HepG2 (cell line): ENCODE measurements at regions not wholly inside any gene's neighbourhood (a gene's known extent, or its start where the extent isn't known, plus 50 kb on each side); places are given as distances from the start of the nearest gene placed in this dataset.

ENCODE experiments used
- ATAC-seq: fragments of 200-7000 bp; cut with Tn5 transposase; 3 replicates; pipeline ENCODE4 v1.9.1; 2020; ENCODE audit warnings: mild to moderate bottlenecking, moderate library complexity
- BruUV-seq: library from RNA; stranded (reverse); fragments of 400-500 nt; replicated peaks from 2 replicates; lab custom pipeline; 2021; lab: Mats Ljungman, UMichigan
- CTCF ChIA-PET: fragments of 300-600 bp; formaldehyde crosslinking; extraction: SDS; loops from one replicate; lab custom pipeline; 2021; ENCODE audit warnings: low total read pairs, inconsistent platforms, low intra/inter-chr PET ratio; lab: Yijun Ruan, JAX
- POLR2A ChIA-PET: fragments of 350-600 bp; sonication (Branson Sonifier 250); formaldehyde crosslinking; loops from one replicate; lab custom pipeline; 2020; ENCODE audit warnings: antibody characterized with exemption, inconsistent platforms; lab: Yijun Ruan, JAX
- DNase-seq: peaks from one replicate; pipeline ENCODE4 v3.0.0-alpha.2; 2015; ENCODE audit warnings: low spot score
- FAIRE-seq: peaks from 3 replicates; lab custom pipeline; 2011; peaks lifted over from hg19 to GRCh38; lab: Jason Lieb, UNC
- H2AFZ ChIP-seq: one replicate; pipeline ENCODE4 v1.6.1; 2011; ENCODE audit warnings: low read length, inconsistent platforms
- H3K27ac ChIP-seq: fragments of 300-600 bp; 3 replicates; pipeline ENCODE4 v1.8.0; 2011; ENCODE audit warnings: mixed run types, mild to moderate bottlenecking, mixed read lengths, low read length, inconsistent platforms; ENCODE audit not compliant: insufficient read depth; ENCODE audit errors: extremely low read length
- H3K27me3 ChIP-seq, 2 experiments: fragments of 200-600 bp in 1 of 2; 2 replicates in 1 of 2; 3 replicates in 1 of 2; pipeline versions ENCODE4 v1.6.0 to v1.8.0; 2011; ENCODE audit warnings: low read length in 2 of 2, mild to moderate bottlenecking in 2 of 2, moderate library complexity in 2 of 2, inconsistent platforms in 1 of 2; ENCODE audit not compliant: insufficient read depth in 2 of 2, control insufficient read depth in 1 of 2
- H3K36me3 ChIP-seq, 2 experiments: fragments of 200-600 bp in 1 of 2; replicated peaks in 1 of 2; 2 replicates in 1 of 2; 3 replicates in 1 of 2; pipeline versions ENCODE4 v1.5.1 to v1.8.0; 2011; ENCODE audit warnings: low read length in 2 of 2, inconsistent platforms in 1 of 2; ENCODE audit not compliant: insufficient read depth in 2 of 2, control insufficient read depth in 1 of 2
- H3K4me1 ChIP-seq: 2 replicates; pipeline ENCODE4 v1.5.1; 2012; ENCODE audit warnings: low read length, inconsistent platforms; ENCODE audit not compliant: insufficient read depth
- H3K4me2 ChIP-seq: 2 replicates; pipeline ENCODE4 v1.6.0; 2011; ENCODE audit warnings: low read depth, low read length, inconsistent platforms
- H3K4me3 ChIP-seq, 3 experiments: fragments of 200-600 bp in 1 of 3; sonication (generic), shearing (Covaris generic) in 1 of 3; replicated peaks in 1 of 3; 2 replicates each; pipeline ENCODE4 v1.5.1; 2011 to 2016; ENCODE audit warnings: low read length in 3 of 3, inconsistent platforms in 2 of 3, low read depth in 2 of 3, mild to moderate bottlenecking in 2 of 3, control low read depth in 1 of 3, mixed read lengths in 1 of 3; ENCODE audit not compliant: insufficient read depth in 1 of 3
- H3K79me2 ChIP-seq: one replicate; pipeline ENCODE4 v1.6.1; 2011; ENCODE audit warnings: low read length, inconsistent platforms; ENCODE audit not compliant: insufficient read depth
- H3K9ac ChIP-seq: 2 replicates; pipeline ENCODE4 v1.6.0; 2011; ENCODE audit warnings: mild to moderate bottlenecking, low read depth, low read length, inconsistent platforms; ENCODE audit not compliant: insufficient read depth
- H3K9me3 ChIP-seq: 2 replicates; pipeline ENCODE4 v1.5.1; 2012; ENCODE audit warnings: mild to moderate bottlenecking, low read length
- H4K20me1 ChIP-seq: 2 replicates; pipeline ENCODE4 v1.6.0; 2011; ENCODE audit warnings: inconsistent platforms, mild to moderate bottlenecking, low read length, moderate library complexity; ENCODE audit not compliant: insufficient read depth
- MAFG ChIP-seq: sonication (generic); formaldehyde crosslinking; IDR thresholded peaks from 2 replicates; pipeline ENCODE4 v1.5.1; 2020; ENCODE audit warnings: mild to moderate bottlenecking, missing genetic modification reagents
- POLR2AphosphoS2 ChIP-seq: IDR thresholded peaks from 2 replicates; pipeline ENCODE4 v1.6.1; 2011; ENCODE audit warnings: low read depth, low read length, improper control_type of control experiment
- RAD21 ChIP-seq: fragments of 450-650 bp; formaldehyde crosslinking; IDR thresholded peaks from 2 replicates; pipeline ENCODE4 v1.5.0; 2020; ENCODE audit warnings: mild to moderate bottlenecking
- SALL2 ChIP-seq: sonication (generic); formaldehyde crosslinking; IDR thresholded peaks from 2 replicates; pipeline ENCODE4 v1.8.1; 2023; ENCODE audit warnings: mild to moderate bottlenecking, missing genetic modification reagents, inconsistent platforms
- SATB2 ChIP-seq: sonication (generic); formaldehyde crosslinking; IDR thresholded peaks from 2 replicates; pipeline ENCODE4 v1.5.0; 2020; ENCODE audit warnings: missing genetic modification reagents
- SPEN ChIP-seq: sonication (generic); formaldehyde crosslinking; IDR thresholded peaks from 2 replicates; pipeline ENCODE4 v1.5.1; 2020; ENCODE audit warnings: low read depth, mild to moderate bottlenecking, missing genetic modification reagents
- SSRP1 ChIP-seq: IDR thresholded peaks from 2 replicates; pipeline ENCODE4 v1.6.1; 2016; ENCODE audit warnings: control low read depth
- ZFYVE20 ChIP-seq: sonication (generic); formaldehyde crosslinking; IDR thresholded peaks from 2 replicates; pipeline ENCODE4 v1.8.0; 2023; ENCODE audit warnings: low read depth, mild to moderate bottlenecking, moderate library complexity, missing genetic modification reagents, borderline replicate concordance
- ZMYM4 ChIP-seq: sonication (generic); formaldehyde crosslinking; IDR thresholded peaks from 2 replicates; pipeline ENCODE4 v1.8.1; 2023; ENCODE audit warnings: mild to moderate bottlenecking, missing genetic modification reagents
- ZNF160 ChIP-seq: sonication (generic); formaldehyde crosslinking; IDR thresholded peaks from 2 replicates; pipeline ENCODE4 v1.8.0; 2022; ENCODE audit warnings: mild to moderate bottlenecking, inconsistent platforms, missing genetic modification reagents
- ZNF33B ChIP-seq: sonication (generic); formaldehyde crosslinking; IDR thresholded peaks from 2 replicates; pipeline ENCODE4 v1.5.1; 2020; ENCODE audit warnings: mild to moderate bottlenecking, missing genetic modification reagents
- ZNF431 ChIP-seq: sonication (generic); formaldehyde crosslinking; IDR thresholded peaks from 2 replicates; pipeline ENCODE4 v1.9.0; 2022; ENCODE audit warnings: missing genetic modification reagents, low read depth, mild to moderate bottlenecking, borderline replicate concordance
- ZNF549 ChIP-seq: sonication (generic); formaldehyde crosslinking; IDR thresholded peaks from 2 replicates; pipeline ENCODE4 v1.5.0; 2020; ENCODE audit warnings: missing genetic modification reagents
- ZNF709 ChIP-seq: sonication (generic); formaldehyde crosslinking; IDR thresholded peaks from 2 replicates; pipeline ENCODE4 v1.5.0; 2020; ENCODE audit warnings: mild to moderate bottlenecking, missing genetic modification reagents
- ZNF878 ChIP-seq: sonication (generic); formaldehyde crosslinking; IDR thresholded peaks from 2 replicates; pipeline ENCODE4 v1.8.1; 2023; ENCODE audit warnings: mild to moderate bottlenecking, missing genetic modification reagents, moderate library complexity
- WGBS: methylation state at CpG from one replicate; pipeline ENCODE4 v1.1.6; 2017; ENCODE audit warnings: low lambda C conversion rate; 5-methylcytosine and 5-hydroxymethylcytosine counted together
- in situ Hi-C: cut with HindIII; loops from 2 replicates; pipeline ENCODE4 v1.10.0; 2017; ENCODE audit warnings: low pct_unique_long_range_greater_than_20kb; ENCODE audit not compliant: extremely low pct_ligation_motif_present
- intact Hi-C: fragments of 100-400 bp; cut with micrococcal nuclease; formaldehyde crosslinking; loops from one replicate; pipeline ENCODE4 v1.10.0; 2022; ENCODE audit not compliant: unreplicated experiment
- TF ChIP-seq, protein P1 (sequence below), 2 experiments: fragments of 450-650 bp in 1 of 2; sonication (generic) in 1 of 2; formaldehyde crosslinking; IDR thresholded peaks; 2 replicates each; pipeline versions ENCODE4 v1.5.0 to v1.8.0; 2020 to 2022; ENCODE audit warnings: mild to moderate bottlenecking in 1 of 2, missing genetic modification reagents in 1 of 2
- TF ChIP-seq, protein P2 (sequence below): sonication (generic); formaldehyde crosslinking; IDR thresholded peaks from 2 replicates; pipeline ENCODE4 v1.4.0; 2020; ENCODE audit warnings: missing genetic modification reagents

DNA sequence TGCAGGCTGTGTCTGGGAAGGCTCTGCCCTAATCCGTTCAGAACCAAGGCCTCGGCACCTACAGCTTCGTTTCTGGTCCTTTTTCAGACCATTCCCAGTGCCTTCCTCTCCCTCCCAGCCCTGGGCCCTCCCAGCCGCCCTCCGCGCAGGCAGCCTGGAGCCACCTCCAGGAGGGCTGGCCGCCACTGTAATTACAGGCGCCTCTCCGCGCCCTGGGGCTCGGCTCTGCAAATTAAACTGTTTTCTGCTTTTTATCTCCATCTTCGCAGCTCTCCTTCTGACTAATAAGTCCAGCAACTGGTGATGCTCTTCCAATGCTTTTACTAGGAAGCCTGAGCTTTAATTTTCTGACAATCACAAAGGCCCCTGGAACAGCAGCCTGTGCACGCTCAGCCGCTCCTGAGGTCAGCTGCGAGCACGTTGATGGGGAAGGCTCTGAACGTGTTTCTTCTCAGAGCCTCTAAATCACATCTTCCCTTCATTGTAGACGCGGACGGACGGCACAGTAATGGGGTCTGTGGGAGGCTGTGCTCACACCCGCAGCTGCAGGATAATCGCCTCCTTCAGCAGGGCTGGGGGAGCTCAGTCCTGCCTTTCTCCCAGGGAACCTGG, 194.6 kb downstream of the DLL1 start:
- no peak for ATAC-seq
- Histone ChIP-seq H3K27ac (no peak overlapping the region), H3K4me2 (no peak overlapping the region), H3K79me2 (no peaks in the 10 kb centered on the region), H3K9me3 (no peaks in the 10 kb centered on the region; the same call in none of the 2 replicates), H2AFZ (no peak overlapping the region), H3K36me3 (no peaks in the 10 kb centered on the region), H4K20me1 (no peaks in the 10 kb centered on the region; the same call in 1 of the 2 replicates), H3K4me3 (no peak overlapping the region), H3K4me1 (no peaks in the 10 kb centered on the region), H3K9ac (no peak overlapping the region), H3K27me3 (peaks cover 24 to 97% of the 10 kb centered on the region in 2 experiments)
- TF ChIP-seq SPEN (no peak), POLR2AphosphoS2 (no peak), ZNF160 (CRISPR knock-in tag) (no peak), ZNF33B (no peak), ZNF431 (CRISPR knock-in tag) (no peak)
- FAIRE-seq, result no peak
- intact Hi-C loops, result no loop called here
- no peak for DNase-seq
- CTCF ChIA-PET, result no interaction called here
- in situ Hi-C loops, result no loop called here
- BruUV-seq, result no TSS peak
- POLR2A ChIA-PET, result no interaction called here
- 49% methylated on average over 23 of the region's 23 CpGs for WGBS

DNA sequence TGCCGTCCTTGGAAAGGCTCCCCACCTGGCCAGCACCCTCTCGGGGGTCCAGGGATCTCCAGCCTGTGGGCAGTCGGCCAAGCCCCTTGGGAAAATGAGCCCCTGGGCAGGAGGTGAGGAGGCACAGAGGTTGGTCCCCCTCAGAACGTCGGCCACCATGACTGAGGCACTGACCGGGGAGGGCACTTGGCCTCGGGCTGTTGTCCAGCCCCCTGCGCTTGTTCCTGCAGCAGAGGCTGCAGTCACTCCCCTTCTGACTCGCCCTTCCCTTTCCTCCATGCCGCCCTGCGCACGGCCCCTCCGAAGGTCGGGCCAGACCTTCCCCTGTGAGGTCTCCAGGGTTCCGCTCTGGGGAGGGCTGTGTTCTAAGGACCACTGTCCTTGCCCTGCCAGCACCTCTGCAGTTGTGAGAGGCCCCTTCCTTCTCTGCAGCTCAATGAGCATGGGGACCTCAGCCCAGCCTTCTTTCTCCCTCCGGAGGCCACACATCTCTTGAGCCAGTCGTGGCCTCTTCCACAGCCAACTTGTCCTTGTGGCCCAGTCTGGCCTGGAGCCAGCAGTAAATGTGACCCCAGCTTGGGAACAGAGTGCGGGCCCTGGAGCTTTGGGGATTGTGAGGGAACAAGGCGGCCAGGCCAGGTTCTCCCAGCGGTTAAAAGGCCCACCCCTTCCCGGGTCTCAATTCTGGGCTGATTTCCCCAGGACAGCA, 195.5 kb downstream of the DLL1 start:
- no TSS peak for BruUV-seq
- Histone ChIP-seq H3K27me3 (peaks cover 27 to 97% of the 10 kb centered on the region in 2 experiments), H4K20me1 (no peaks in the 10 kb centered on the region; the same call in 1 of the 2 replicates), H3K27ac (no peak overlapping the region), H3K4me2 (no peak overlapping the region), H3K4me3 (no peak overlapping the region), H3K9ac (no peak overlapping the region), H3K9me3 (no peaks in the 10 kb centered on the region; the same call in 1 of the 2 replicates), H3K4me1 (no peaks in the 10 kb centered on the region), H3K79me2 (no peaks in the 10 kb centered on the region), H3K36me3 (no peaks in the 10 kb centered on the region), H2AFZ (no peak overlapping the region)
- ChIA-PET POLR2A (no interaction called here), CTCF (no interaction called here)
- no peak for DNase-seq
- ATAC-seq, result no peak
- no peak for FAIRE-seq
- in situ Hi-C loops (no loop called here), intact Hi-C loops (no loop called here)
- WGBS, result 22% methylated on average over 19 of the region's 21 CpGs
- TF ChIP-seq ZNF709 (CRISPR knock-in tag) (no peak), ZMYM4 (CRISPR knock-in tag) (no peak), ZNF878 (CRISPR knock-in tag) (no peak), SATB2 (CRISPR knock-in tag) (no peak), MAFG (no peak), SSRP1 (CRISPR knock-in tag) (no peak), RAD21 (no peak), SALL2 (CRISPR knock-in tag) (no peak), ZNF549 (CRISPR knock-in tag) (no peak), ZFYVE20 (CRISPR knock-in tag) (no peak)
- TF ChIP-seq, protein P1, sequence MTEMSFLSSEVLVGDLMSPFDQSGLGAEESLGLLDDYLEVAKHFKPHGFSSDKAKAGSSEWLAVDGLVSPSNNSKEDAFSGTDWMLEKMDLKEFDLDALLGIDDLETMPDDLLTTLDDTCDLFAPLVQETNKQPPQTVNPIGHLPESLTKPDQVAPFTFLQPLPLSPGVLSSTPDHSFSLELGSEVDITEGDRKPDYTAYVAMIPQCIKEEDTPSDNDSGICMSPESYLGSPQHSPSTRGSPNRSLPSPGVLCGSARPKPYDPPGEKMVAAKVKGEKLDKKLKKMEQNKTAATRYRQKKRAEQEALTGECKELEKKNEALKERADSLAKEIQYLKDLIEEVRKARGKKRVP (CRISPR knock-in tag; IDR thresholded peaks at IDR 0.05), result no peak
- TF ChIP-seq, protein P2, sequence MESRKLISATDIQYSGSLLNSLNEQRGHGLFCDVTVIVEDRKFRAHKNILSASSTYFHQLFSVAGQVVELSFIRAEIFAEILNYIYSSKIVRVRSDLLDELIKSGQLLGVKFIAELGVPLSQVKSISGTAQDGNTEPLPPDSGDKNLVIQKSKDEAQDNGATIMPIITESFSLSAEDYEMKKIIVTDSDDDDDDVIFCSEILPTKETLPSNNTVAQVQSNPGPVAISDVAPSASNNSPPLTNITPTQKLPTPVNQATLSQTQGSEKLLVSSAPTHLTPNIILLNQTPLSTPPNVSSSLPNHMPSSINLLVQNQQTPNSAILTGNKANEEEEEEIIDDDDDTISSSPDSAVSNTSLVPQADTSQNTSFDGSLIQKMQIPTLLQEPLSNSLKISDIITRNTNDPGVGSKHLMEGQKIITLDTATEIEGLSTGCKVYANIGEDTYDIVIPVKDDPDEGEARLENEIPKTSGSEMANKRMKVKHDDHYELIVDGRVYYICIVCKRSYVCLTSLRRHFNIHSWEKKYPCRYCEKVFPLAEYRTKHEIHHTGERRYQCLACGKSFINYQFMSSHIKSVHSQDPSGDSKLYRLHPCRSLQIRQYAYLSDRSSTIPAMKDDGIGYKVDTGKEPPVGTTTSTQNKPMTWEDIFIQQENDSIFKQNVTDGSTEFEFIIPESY (CRISPR knock-in tag), result no peak
